GM23248 (cell line): ENCODE measurements at regions not wholly inside any gene's neighbourhood (a gene's known extent, or its start where the extent isn't known, plus 50 kb on each side); places are given as distances from the start of the nearest gene placed in this dataset.

Experiments used
- EZH2 ChIP-seq: fragments of 200-600 bp; sonication (generic); IDR thresholded peaks from 2 replicates; pipeline ENCODE4 v1.6.1; 2018; ENCODE audit warnings: antibody characterized with exemption, mild to moderate bottlenecking; ENCODE audit not compliant: insufficient read depth, poor library complexity, severe bottlenecking
- EZH2phosphoT487 ChIP-seq: fragments of 200-600 bp; sonication (generic); IDR thresholded peaks from 2 replicates; pipeline ENCODE4 v1.6.1; 2018; ENCODE audit warnings: antibody characterized with exemption, moderate library complexity, mild to moderate bottlenecking, low read depth; ENCODE audit not compliant: insufficient read depth

DNA sequence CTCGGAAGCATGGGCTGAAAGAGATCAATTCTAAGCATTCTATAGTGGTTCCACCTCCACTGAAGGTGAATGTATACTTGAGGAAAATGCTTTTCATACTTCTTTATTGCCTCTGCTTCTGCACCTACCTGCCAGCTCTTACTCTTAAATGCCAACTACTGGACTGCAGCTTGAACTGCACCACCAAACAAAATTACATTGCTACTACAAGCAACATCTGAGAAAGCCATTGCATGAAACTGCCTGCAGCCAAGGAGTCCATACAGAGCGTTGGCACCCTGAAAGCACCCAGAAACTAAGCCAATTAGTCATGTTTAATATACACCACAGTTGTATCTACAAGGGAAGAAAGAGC is 440.9 kb downstream of the BTBD3 start:
- TF ChIP-seq EZH2 = no peak
- no peak for TF ChIP-seq EZH2phosphoT487
